ENCODE measurements at regions not wholly inside any gene's neighbourhood (a gene's known extent, or its start where the extent isn't known, plus 50 kb on each side); places are given as distances from the start of the nearest gene placed in this dataset.
"Not testable (repeated sequence)": the region's sequence is repeated elsewhere in the genome, so short reads cannot be mapped to it uniquely, and the experiment has no call there.

GRCh38 chr13:59320021-59320420 lies 843.7 kb downstream of the DIAPH3 start:
- Mint-ChIP-seq H3K4me1 (ENCODE audit: low read depth) (no peaks in the 10 kb centered on the region), H3K9me3 (ENCODE audit: low read depth) (no peaks in the 10 kb centered on the region), H3K27ac (ENCODE audit: unreplicated experiment) (no peak overlapping the region), H3K27me3 (ENCODE audit: low read depth) (no peaks in the 10 kb centered on the region), H3K4me3 (ENCODE audit: unreplicated experiment) (no peak overlapping the region), H3K36me3 (ENCODE audit: low read depth) (no peaks in the 10 kb centered on the region)
- no peak for TF ChIP-seq CTCF (IDR thresholded peaks at IDR 0.05)
- no peak for DNase-seq (ENCODE audit: low spot score)

GRCh38 chr13:59324401-59324800 lies 839.3 kb downstream of the DIAPH3 start:
- not testable (repeated sequence) for H3K4me3 Mint-ChIP-seq (ENCODE audit: unreplicated experiment); H3K9me3 Mint-ChIP-seq (ENCODE audit: low read depth); H3K27ac Mint-ChIP-seq (ENCODE audit: unreplicated experiment); H3K36me3 Mint-ChIP-seq (ENCODE audit: low read depth); H3K27me3 Mint-ChIP-seq (ENCODE audit: low read depth); DNase-seq (ENCODE audit: low spot score); H3K4me1 Mint-ChIP-seq (ENCODE audit: low read depth)

GRCh38 chr13:59326717-59327116 lies 837.0 kb downstream of the DIAPH3 start:
- TF ChIP-seq CTCF (IDR thresholded peaks at IDR 0.05) = no peak
- Mint-ChIP-seq H3K4me3 (ENCODE audit: unreplicated experiment) (no peak overlapping the region), H3K4me1 (ENCODE audit: low read depth) (no peaks in the 10 kb centered on the region), H3K9me3 (ENCODE audit: low read depth) (no peaks in the 10 kb centered on the region), H3K27me3 (ENCODE audit: low read depth) (no peaks in the 10 kb centered on the region), H3K27ac (ENCODE audit: unreplicated experiment) (no peak overlapping the region), H3K36me3 (ENCODE audit: low read depth) (no peaks in the 10 kb centered on the region)
- no peak for DNase-seq (ENCODE audit: low spot score)

GRCh38 chr13:59330764-59331163 lies 833.0 kb downstream of the DIAPH3 start:
- no peaks in the 10 kb centered on the region for H3K4me1 Mint-ChIP-seq (ENCODE audit: low read depth)
- no peak for TF ChIP-seq CTCF (IDR thresholded peaks at IDR 0.05)
- H3K4me3 Mint-ChIP-seq (ENCODE audit: unreplicated experiment) = no peak overlapping the region
- H3K27me3 Mint-ChIP-seq (ENCODE audit: low read depth) = no peaks in the 10 kb centered on the region
- H3K9me3 Mint-ChIP-seq (ENCODE audit: low read depth) = no peaks in the 10 kb centered on the region
- no peaks in the 10 kb centered on the region for H3K36me3 Mint-ChIP-seq (ENCODE audit: low read depth)
- H3K27ac Mint-ChIP-seq (ENCODE audit: unreplicated experiment) = no peak overlapping the region
- no peak for DNase-seq (ENCODE audit: low spot score)

GRCh38 chr13:59332966-59333365 lies 830.8 kb downstream of the DIAPH3 start:
- H3K9me3 Mint-ChIP-seq (ENCODE audit: low read depth) = no peaks in the 10 kb centered on the region
- DNase-seq (ENCODE audit: low spot score) = no peak
- no peak for TF ChIP-seq CTCF (IDR thresholded peaks at IDR 0.05)
- H3K27ac Mint-ChIP-seq (ENCODE audit: unreplicated experiment) = no peak overlapping the region
- no peaks in the 10 kb centered on the region for H3K36me3 Mint-ChIP-seq (ENCODE audit: low read depth)
- no peaks in the 10 kb centered on the region for H3K27me3 Mint-ChIP-seq (ENCODE audit: low read depth)
- H3K4me1 Mint-ChIP-seq (ENCODE audit: low read depth) = peaks cover 9% of the 10 kb centered on the region
- H3K4me3 Mint-ChIP-seq (ENCODE audit: unreplicated experiment) = no peak overlapping the region

GRCh38 chr13:59337070-59337469 lies 826.7 kb downstream of the DIAPH3 start:
- no peaks in the 10 kb centered on the region for H3K27me3 Mint-ChIP-seq (ENCODE audit: low read depth)
- peaks cover 9% of the 10 kb centered on the region for H3K4me1 Mint-ChIP-seq (ENCODE audit: low read depth)
- H3K9me3 Mint-ChIP-seq (ENCODE audit: low read depth) = no peaks in the 10 kb centered on the region
- no peak for TF ChIP-seq CTCF (IDR thresholded peaks at IDR 0.05)
- peak overlapping the region; percentile 84 for H3K27ac Mint-ChIP-seq (ENCODE audit: unreplicated experiment)
- no peak for DNase-seq (ENCODE audit: low spot score)
- H3K36me3 Mint-ChIP-seq (ENCODE audit: low read depth) = no peaks in the 10 kb centered on the region
- H3K4me3 Mint-ChIP-seq (ENCODE audit: unreplicated experiment) = peak overlapping the region; percentile 2
